Tibial nerve (tissue), 4 donors: ENCODE measurements at regions not wholly inside any gene's neighbourhood (a gene's known extent, or its start where the extent isn't known, plus 50 kb on each side); places are given as distances from the start of the nearest gene placed in this dataset.

Experiments used
- DNase-seq, 2 donors: peaks; one replicate each; pipeline ENCODE4 v3.0.0-alpha.2; 2019; ENCODE audit warnings: low spot score in 2 of 2
- H3K27ac ChIP-seq, 4 donors: fragments of 200-600 bp; sonication (generic) in 3 of 4; one replicate each; pipeline ENCODE4 v1.5.1; 2017 to 2019; ENCODE audit warnings: mild to moderate bottlenecking in 1 of 4
- H3K27me3 ChIP-seq, 2 donors: fragments of 200-600 bp; sonication (generic) in 1 of 2; one replicate each; pipeline versions ENCODE4 v1.5.1 to v1.6.0; 2017 to 2019
- H3K36me3 ChIP-seq, 3 donors: fragments of 200-600 bp; sonication (generic); one replicate each; pipeline ENCODE4 v1.5.1; 2018 to 2019
- H3K4me1 ChIP-seq, 4 donors: fragments of 200-600 bp; sonication (generic) in 3 of 4; one replicate each; pipeline ENCODE4 v1.5.1; 2017 to 2019
- H3K4me3 ChIP-seq, 4 donors: fragments of 200-600 bp; sonication (generic) in 3 of 4; one replicate each; pipeline ENCODE4 v1.5.1; 2017 to 2019; ENCODE audit warnings: mild to moderate bottlenecking in 1 of 4, moderate library complexity in 1 of 4
- H3K9me3 ChIP-seq, 4 donors: fragments of 200-600 bp; sonication (generic) in 3 of 4; one replicate each; pipeline ENCODE4 v1.5.1; 2017 to 2019
- CTCF ChIP-seq, 5 experiments: fragments of 200-600 bp in 3 of 5; fragments of 450-650 bp in 2 of 5; sonication (generic) in 3 of 5; IDR thresholded peaks; one replicate each; pipeline ENCODE4 v1.5.1; 2016 to 2019; ENCODE audit warnings: antibody characterized with exemption in 5 of 5, mild to moderate bottlenecking in 3 of 5, moderate library complexity in 2 of 5
- EP300 ChIP-seq, 2 donors: sonication (generic); formaldehyde crosslinking; IDR thresholded peaks; one replicate each; pipeline ENCODE4 v1.6.1; 2017; ENCODE audit warnings: antibody characterized with exemption in 2 of 2, mild to moderate bottlenecking in 1 of 2
- POLR2A ChIP-seq, 2 donors: fragments of 450-650 bp; IDR thresholded peaks; one replicate each; pipeline ENCODE4 v1.6.1; 2017; ENCODE audit warnings: antibody characterized with exemption in 2 of 2, mild to moderate bottlenecking in 2 of 2, moderate library complexity in 2 of 2
- WGBS, 2 donors: methylation state at CpG; one replicate each; pipeline ENCODE4 v1.1.5; 2018; 5-methylcytosine and 5-hydroxymethylcytosine counted together

- TF ChIP-seq CTCF (IDR thresholded peaks at IDR 0.05) (no peak), POLR2A (IDR thresholded peaks at IDR 0.05) (no peak), EP300 (IDR thresholded peaks at IDR 0.05) (no peak)
- no peaks in the 10 kb centered on the region for H3K4me1 ChIP-seq
- WGBS, 2 donors = 82 to 88% methylated on average over 2 of the region's 2 CpGs
- no peaks in the 10 kb centered on the region for H3K9me3 ChIP-seq
- H3K27me3 ChIP-seq = no peaks in the 10 kb centered on the region
- no peak overlapping the region for H3K27ac ChIP-seq
- DNase-seq = no peak
- no peak overlapping the region for H3K4me3 ChIP-seq
- H3K36me3 ChIP-seq = no peaks in the 10 kb centered on the region
Measured at GRCh38 chr15:45780352-45780751, 145.5 kb downstream of the SQOR start.

- 92 to 94% methylated on average over 2 of the region's 2 CpGs for WGBS, 2 donors
- H3K27me3 ChIP-seq = no peaks in the 10 kb centered on the region
- no peaks in the 10 kb centered on the region for H3K36me3 ChIP-seq
- H3K4me1 ChIP-seq = no peaks in the 10 kb centered on the region
- H3K4me3 ChIP-seq = no peak overlapping the region
- no peaks in the 10 kb centered on the region for H3K9me3 ChIP-seq
- no peak for DNase-seq
- no peak overlapping the region for H3K27ac ChIP-seq
- TF ChIP-seq POLR2A (IDR thresholded peaks at IDR 0.05) (no peak), EP300 (IDR thresholded peaks at IDR 0.05) (no peak), CTCF (IDR thresholded peaks at IDR 0.05) (no peak)
Measured at GRCh38 chr15:45784656-45785055, 149.8 kb downstream of the SQOR start.

GRCh38 chr15:45785897-45786296 lies 151.1 kb downstream of the SQOR start:
- TF ChIP-seq EP300 (IDR thresholded peaks at IDR 0.05) = no peak
- no peak for TF ChIP-seq CTCF (IDR thresholded peaks at IDR 0.05)
- TF ChIP-seq POLR2A (IDR thresholded peaks at IDR 0.05) = no peak
- Histone ChIP-seq H3K36me3 (no peaks in the 10 kb centered on the region), H3K9me3 (no peaks in the 10 kb centered on the region), H3K4me1 (no peaks in the 10 kb centered on the region), H3K4me3 (no peak overlapping the region), H3K27ac (no peak overlapping the region), H3K27me3 (peaks cover 0 to under 1% of the 10 kb centered on the region in 2 donors)
- DNase-seq = no peak
- 81 to 94% methylated on average over 2 of the region's 2 CpGs for WGBS, 2 donors

GRCh38 chr15:45790325-45790943 lies 155.6 kb downstream of the SQOR start:
- Histone ChIP-seq H3K9me3 (no peaks in the 10 kb centered on the region), H3K27me3 (peaks cover 0 to 4% of the 10 kb centered on the region in 2 donors), H3K4me3 (no peak overlapping the region), H3K4me1 (no peaks in the 10 kb centered on the region), H3K36me3 (no peaks in the 10 kb centered on the region), H3K27ac (no peak overlapping the region)
- TF ChIP-seq POLR2A (IDR thresholded peaks at IDR 0.05) (no peak), EP300 (IDR thresholded peaks at IDR 0.05) (no peak), CTCF (IDR thresholded peaks at IDR 0.05) (peak in 4 of 5 experiments; percentile 15 to 22 (median 18))
- DNase-seq = peak in 1 of 2 donors; percentile 23
- 44 to 47% methylated on average over 4 of the region's 4 CpGs for WGBS, 2 donors

GRCh38 chr15:45794304-45794703 lies 159.5 kb downstream of the SQOR start:
- Histone ChIP-seq H3K27ac (no peak overlapping the region), H3K4me3 (no peak overlapping the region), H3K27me3 (peaks cover 0 to 4% of the 10 kb centered on the region in 2 donors), H3K9me3 (no peaks in the 10 kb centered on the region), H3K4me1 (no peaks in the 10 kb centered on the region), H3K36me3 (no peaks in the 10 kb centered on the region)
- DNase-seq = no peak
- no peak for TF ChIP-seq POLR2A (IDR thresholded peaks at IDR 0.05)
- TF ChIP-seq EP300 (IDR thresholded peaks at IDR 0.05) = no peak
- TF ChIP-seq CTCF (IDR thresholded peaks at IDR 0.05) = no peak
